SW480 (cell line): ENCODE measurements at regions not wholly inside any gene's neighbourhood (a gene's known extent, or its start where the extent isn't known, plus 50 kb on each side); places are given as distances from the start of the nearest gene placed in this dataset.

ENCODE experiments used
- DNase-seq: peaks from one replicate; pipeline ENCODE4 v3.0.0-alpha.2; 2016; ENCODE audit warnings: low spot score

GRCh38 chr1:21346365-21347071 is 56.3 kb upstream of the ECE1 start:
- no peak for DNase-seq

- DNase-seq: peak; percentile 23
Measured at GRCh38 chr1:21344750-21345443, 54.6 kb upstream of the ECE1 start.

- DNase-seq: no peak
Measured at GRCh38 chr1:21344098-21344749, 54.0 kb upstream of the ECE1 start.

GRCh38 chr1:21342961-21343838 is 52.9 kb upstream of the ECE1 start:
- DNase-seq: no peak

- no peak for DNase-seq
Measured at GRCh38 chr1:21341517-21342078, 51.3 kb upstream of the ECE1 start.

GRCh38 chr1:21341022-21341421 is 50.8 kb upstream of the ECE1 start:
- no peak for DNase-seq

- no peak for DNase-seq
Measured at GRCh38 chr1:21340230-21340945, 50.1 kb upstream of the ECE1 start.
